Cerebellar cortex (tissue), 1 donor: ENCODE measurements at regions not wholly inside any gene's neighbourhood (a gene's known extent, or its start where the extent isn't known, plus 50 kb on each side); places are given as distances from the start of the nearest gene placed in this dataset.

ENCODE experiments used
- DNase-seq: peaks from one replicate; pipeline ENCODE4 v3.0.0-alpha.2; 2015; ENCODE audit warnings: low spot score

DNA sequence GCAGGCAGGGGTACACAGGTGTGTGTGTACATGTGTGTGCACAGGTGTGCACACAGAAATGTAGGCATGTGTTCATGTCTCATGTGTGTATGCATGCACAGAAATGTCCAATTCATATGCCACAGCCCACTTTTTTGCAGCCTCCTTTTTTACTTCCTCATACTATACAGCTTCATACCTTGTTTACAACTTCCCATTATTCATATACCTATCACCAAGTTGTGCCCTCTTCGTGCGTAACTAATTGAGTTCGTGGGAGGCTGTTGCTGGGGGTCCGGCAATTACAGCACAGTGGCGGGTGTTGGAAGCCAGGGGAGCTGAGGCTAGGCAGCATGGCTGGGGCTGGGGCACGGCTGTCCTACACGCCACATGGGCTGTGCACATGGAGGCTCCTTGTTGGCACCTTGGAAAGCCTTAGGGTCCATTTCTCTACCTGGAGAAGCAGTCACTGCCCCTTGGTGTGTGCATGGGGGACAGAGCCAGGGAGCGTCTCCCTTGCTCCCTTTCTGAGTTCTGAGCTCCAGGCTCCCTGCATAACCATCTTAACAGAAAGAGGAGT is 266.7 kb downstream of the ENGASE start:
- no peak for DNase-seq

DNA sequence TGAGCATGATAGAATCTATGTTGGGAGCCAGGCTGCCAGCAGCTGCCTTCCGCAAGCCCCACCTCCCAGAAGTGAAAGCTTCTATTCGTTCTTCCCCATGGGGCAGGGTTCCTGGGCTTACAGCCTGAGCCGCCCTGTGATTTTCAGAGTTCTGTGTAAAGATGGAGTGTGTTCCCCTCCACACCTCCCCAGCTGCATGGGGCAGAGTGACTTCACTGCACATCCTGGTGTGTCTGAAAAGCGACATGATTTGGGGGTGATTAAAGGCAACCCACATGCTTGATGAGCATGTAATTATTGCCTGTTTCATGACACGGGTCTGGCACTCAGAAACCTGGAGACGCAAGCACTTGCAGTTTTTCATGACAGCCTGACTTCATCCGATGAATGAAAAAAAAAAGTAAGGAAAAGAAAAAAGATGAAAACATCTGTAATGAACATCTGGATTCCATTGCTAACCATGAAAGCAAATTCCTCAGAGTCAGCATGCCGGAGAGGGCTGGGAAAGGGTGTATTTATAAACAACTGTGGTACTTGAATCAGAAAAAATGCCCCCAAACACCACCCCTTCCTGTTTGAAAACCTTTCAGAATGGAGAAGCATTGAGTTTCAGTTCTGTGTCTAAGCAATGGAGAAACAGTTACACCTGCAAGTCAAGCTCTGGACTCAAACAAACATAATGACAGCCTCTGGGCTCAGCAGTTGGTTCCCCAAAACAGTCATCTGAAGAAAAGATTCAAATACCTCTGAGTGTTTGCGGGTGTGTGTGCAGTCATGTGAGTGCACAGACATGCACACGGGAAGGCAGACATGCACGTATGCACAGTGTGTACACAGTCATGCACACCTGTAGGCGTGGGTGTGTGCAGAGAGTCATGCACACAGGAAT is 266.0 kb downstream of the ENGASE start:
- DNase-seq = no peak

GRCh38 chr17:79339321-79339720 is 264.7 kb downstream of the ENGASE start:
- no peak for DNase-seq

DNA sequence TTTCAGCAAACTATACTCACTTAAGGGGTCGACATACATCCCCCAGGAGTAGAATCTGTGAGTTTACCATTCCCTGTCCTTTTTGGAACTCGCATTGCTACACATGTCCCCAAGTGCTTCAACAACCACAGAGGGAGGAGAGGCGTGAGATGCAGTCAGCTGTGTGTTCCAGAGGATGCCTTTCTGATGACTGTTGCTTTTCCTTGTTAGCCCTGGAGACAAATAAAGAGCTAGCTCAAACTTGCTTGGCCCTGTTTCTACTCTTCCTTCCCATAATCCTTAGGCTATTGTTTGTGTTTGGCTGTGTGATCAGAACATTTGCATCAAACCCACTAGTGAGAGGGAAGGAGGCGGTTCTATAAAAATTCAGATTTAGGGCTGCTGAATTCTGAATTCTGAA is 264.0 kb downstream of the ENGASE start:
- no peak for DNase-seq

DNA sequence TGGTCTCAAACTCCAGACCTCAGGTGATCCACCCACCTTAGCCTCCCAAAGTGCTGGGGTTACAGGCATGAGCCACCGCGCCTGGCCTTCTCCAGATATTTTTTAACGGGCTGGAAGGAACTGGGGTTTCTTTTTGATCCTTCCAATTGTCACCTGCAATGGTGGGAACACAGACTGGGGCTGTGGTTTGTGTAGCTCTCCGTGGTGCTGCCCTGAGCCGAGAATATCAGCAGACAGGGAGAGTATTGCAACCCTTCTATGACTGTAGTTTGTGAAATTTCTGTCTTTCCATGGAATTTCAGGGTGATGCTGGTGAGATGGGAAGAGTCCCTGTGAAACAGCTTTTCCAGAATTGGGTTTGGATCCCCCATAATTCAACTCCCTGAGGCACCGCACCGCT is 263.5 kb downstream of the ENGASE start:
- no peak for DNase-seq

- no peak for DNase-seq
Observed at GRCh38 chr17:79337053-79337452, 262.4 kb downstream of the ENGASE start.

DNA sequence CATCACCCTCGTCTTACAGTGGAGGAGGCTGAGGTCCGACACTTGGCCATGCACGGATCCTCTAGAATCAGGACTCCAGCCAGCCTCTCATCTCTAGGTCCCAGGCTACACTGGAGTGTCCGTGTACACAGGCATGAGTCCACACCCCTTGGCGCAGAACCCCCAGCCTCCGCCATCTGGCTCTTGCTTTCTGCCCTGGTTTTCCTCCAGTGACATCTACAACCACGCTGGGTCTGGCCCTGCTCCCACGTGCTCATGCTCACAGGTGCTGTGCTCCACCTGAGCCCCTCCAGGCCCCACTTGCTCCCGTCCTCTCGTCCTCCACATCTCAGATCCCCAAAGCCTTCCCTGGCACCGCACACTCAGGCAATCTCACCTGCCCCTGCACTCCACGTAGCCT is 260.8 kb downstream of the ENGASE start:
- DNase-seq = peak; percentile 60

GRCh38 chr17:79332011-79332554 is 257.5 kb downstream of the ENGASE start:
- no peak for DNase-seq

- DNase-seq = no peak
Observed at GRCh38 chr17:79331492-79331891, 256.9 kb downstream of the ENGASE start.

- no peak for DNase-seq
Observed at GRCh38 chr17:79330696-79331095, 256.1 kb downstream of the ENGASE start.

- DNase-seq = no peak
Observed at GRCh38 chr17:79330229-79330628, 255.6 kb downstream of the ENGASE start.

DNA sequence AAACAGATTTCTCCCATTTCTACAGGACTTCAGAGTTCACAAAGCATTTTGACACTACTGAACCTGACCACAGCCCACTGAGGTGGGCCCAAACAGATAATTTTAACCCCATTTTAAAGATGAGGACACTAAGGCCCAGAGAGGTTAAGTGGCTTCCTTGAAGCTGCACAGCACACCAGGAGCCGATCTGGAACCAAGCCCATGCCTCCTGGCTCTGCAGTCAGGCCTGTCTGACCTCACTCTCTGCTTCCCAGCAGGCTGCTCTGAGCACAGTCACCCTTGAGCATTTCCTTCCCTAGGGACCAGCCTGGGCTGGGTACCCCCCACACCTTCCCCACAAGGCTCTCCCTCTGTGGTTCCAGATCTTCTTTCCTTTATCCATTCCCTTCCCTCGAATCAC is 252.2 kb downstream of the ENGASE start:
- DNase-seq = no peak

DNA sequence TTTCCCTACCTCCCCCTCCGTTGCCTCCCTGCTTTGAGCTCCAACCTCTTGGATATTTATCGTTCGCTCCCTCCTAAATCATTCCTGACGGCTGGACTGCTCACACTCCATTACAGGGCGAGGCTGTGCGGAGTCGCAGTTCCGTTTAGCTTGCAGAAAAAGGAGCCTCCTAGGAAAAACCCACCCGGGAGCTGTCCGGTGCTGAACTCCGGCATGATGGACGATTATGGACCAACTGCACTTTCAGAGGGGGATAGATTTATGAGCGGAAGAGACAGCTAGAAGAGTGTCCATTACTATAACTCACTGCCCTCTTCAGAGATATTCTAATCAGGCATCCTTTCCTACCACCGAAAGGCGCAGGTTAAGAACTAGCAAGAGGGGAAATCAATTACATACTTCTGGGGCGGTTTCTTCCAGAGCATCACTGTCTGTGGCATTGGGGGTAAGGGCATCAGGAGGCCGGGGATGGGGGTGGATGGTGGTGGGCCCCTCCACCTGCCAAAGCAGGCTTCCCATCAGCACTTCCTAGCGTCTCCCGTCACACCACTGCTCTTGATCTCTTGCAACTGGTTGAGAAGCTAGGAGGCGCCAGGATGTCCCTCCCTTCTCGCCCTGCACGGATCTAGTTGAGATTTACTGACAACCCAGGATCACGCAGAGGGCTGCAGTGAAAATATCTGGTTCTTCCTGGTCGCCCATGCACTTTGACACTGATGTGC is 251.2 kb downstream of the ENGASE start:
- DNase-seq = no peak

DNA sequence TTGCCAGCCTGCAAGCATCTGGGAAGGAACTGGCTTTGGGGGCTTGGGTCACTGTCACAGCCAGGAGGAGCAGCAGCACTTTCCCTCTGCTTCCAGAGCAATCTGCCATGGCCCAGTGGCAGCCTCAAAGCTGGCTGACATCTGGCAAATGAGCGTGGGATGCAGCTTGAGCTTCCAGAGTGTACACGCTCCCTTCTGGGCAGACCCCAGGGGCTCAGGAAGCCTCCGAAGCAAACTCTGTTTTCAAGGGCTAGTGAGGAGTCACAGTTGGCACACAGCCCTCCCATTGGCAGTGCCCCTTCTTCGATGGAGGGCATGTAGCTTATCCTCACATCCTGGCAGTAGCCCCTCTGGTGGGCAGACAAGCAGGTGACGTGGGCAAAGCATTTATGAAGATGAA is 249.6 kb downstream of the ENGASE start:
- no peak for DNase-seq

- DNase-seq = peak; percentile 81
Observed at GRCh38 chr17:79323566-79323965, 248.9 kb downstream of the ENGASE start.

DNA sequence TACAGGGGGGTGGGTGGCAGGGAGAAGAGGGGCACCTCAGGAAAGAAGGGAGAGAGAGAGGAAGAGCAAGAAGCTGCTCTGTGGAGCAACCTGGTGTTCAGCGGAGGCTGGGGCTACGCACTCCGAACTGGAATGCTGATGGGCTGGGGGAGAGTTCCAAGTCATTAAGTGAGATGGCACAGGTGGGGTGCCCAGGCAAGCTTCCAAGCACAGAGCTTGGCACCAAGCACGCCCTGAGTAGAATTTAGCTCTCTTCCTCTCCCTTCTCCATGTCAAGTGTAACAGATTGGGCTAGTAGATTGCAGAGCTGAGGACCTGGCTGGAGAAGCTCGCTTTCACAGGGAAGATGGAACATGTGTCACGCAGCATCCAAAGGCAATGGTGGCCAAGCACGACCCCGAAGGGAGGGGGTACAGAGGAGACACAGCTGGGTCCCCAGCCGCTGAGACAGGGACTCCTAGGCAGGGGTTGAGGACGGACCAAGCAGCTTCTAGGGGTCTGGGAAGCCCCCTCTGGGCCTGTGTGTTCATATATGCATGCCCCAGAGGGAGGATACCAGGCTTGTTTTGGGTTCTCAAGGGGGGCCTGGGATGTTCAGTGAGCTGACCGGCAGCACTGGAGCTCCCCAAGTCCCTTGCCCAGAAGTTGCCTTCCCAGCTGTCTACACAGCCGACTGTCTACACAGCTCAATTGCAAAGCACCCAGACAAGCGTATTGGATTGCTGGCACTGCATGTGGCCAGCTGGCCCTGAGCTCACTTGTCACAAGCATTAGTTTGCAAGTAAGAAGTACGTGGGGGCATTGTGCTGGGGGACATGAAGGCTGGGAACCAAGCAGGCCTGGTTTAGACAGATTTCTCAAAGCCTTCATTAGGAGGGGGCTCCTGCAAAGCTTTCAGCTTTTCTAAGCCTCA is 247.8 kb downstream of the ENGASE start:
- peak; percentile 95 for DNase-seq

GRCh38 chr17:79320331-79320730 is 245.7 kb downstream of the ENGASE start:
- peak; percentile 96 for DNase-seq

- no peak for DNase-seq
Observed at GRCh38 chr17:79317916-79318315, 243.3 kb downstream of the ENGASE start.

DNA sequence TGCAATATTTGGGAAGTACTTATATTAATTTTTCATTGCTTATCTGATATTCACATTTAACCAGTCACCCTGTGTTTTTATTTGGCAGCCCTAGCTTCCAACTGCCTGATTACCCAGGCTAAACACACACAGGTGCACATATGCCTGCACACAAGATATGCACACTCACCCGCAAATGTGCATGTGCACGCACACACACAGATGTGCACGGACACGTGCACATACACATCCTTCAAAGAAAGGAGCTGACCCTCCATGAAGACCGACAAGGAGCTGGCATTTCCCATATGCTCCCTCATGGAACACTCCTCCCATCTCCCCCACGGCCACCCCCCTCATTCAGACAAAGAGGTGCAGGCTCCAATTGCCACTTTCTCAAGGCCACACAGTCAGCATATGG is 242.2 kb downstream of the ENGASE start:
- DNase-seq = no peak

DNA sequence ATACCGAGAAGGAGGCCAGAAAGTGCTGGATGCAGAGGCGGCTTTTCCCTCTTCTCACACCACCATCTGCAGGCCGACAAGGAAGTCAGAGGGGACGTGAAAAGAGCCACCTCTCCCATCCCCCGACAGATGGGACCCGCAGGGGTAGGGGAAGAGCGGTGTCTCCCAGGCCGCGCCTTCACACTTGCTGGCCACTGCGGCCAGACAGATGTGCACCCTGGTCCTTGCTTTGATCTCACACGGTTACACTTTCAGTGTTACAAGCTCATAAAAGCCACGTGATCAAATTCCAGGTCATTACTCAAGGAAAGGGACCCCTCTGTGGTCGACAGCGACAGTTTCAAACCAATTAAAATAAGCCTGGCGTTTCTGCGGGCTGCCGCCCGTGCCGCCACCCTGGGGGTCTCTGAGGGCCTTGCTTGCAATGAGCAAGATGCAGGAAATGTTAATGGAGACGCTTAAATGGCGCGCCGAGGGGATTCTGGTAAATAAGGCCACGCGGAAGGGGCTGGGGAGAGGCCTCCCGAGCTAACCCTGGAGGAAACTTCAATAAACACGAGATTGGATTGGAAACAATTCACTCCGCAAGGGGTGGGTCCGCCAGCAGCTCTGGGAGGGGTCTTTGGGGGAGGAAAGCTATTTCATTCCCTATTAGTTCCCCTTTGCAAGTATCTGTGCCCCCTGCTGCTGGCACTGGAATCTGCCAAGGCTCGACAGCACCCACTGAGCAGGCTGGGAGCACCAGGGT is 240.9 kb downstream of the ENGASE start:
- no peak for DNase-seq
